Trophoblast cell (in vitro differentiated cells and primary cell): ENCODE measurements at regions not wholly inside any gene's neighbourhood (a gene's known extent, or its start where the extent isn't known, plus 50 kb on each side); places are given as distances from the start of the nearest gene placed in this dataset.

ENCODE experiments used
- DNase-seq, 2 donors: peaks; one replicate each; pipeline ENCODE4 v3.0.0-alpha.2; 2016
- H2AFZ ChIP-seq: 2 replicates; pipeline ENCODE4 v1.6.1; 2013; ENCODE audit warnings: low read length, moderate library complexity, mild to moderate bottlenecking; ENCODE audit not compliant: insufficient read depth, poor library complexity
- H2AK5ac ChIP-seq: 2 replicates; pipeline ENCODE4 v1.6.1; 2013; ENCODE audit warnings: mild to moderate bottlenecking, low read length
- H2BK120ac ChIP-seq: 2 replicates; pipeline ENCODE4 v1.6.1; 2013; ENCODE audit warnings: low read length, mild to moderate bottlenecking, moderate library complexity; ENCODE audit not compliant: insufficient read depth, poor library complexity
- H2BK12ac ChIP-seq: 2 replicates; pipeline ENCODE4 v1.6.1; 2013; ENCODE audit warnings: mild to moderate bottlenecking, low read length, moderate library complexity
- H2BK5ac ChIP-seq: 2 replicates; pipeline ENCODE4 v1.6.1; 2013; ENCODE audit warnings: low read length, low read depth, moderate library complexity, mild to moderate bottlenecking; ENCODE audit not compliant: poor library complexity
- H3K14ac ChIP-seq: 2 replicates; pipeline ENCODE4 v1.6.1; 2013; ENCODE audit warnings: mild to moderate bottlenecking, low read length
- H3K18ac ChIP-seq: 2 replicates; pipeline ENCODE4 v1.6.1; 2013; ENCODE audit warnings: mild to moderate bottlenecking, low read length
- H3K23ac ChIP-seq: 2 replicates; pipeline ENCODE4 v1.6.1; 2013; ENCODE audit warnings: low read length
- H3K27ac ChIP-seq: 2 replicates; pipeline ENCODE4 v1.5.1; 2013; ENCODE audit warnings: low read depth, mild to moderate bottlenecking, inconsistent platforms, low read length, moderate library complexity
- H3K27me3 ChIP-seq: 2 replicates; pipeline ENCODE4 v1.6.1; 2013; ENCODE audit warnings: inconsistent platforms, mild to moderate bottlenecking, low read length, moderate library complexity; ENCODE audit not compliant: insufficient read depth
- H3K36me3 ChIP-seq, 2 experiments: 1 replicate in 1 of 2; 2 replicates in 1 of 2; pipeline ENCODE4 v1.6.1; 2013; ENCODE audit warnings: low read length in 2 of 2, mild to moderate bottlenecking in 2 of 2, moderate library complexity in 1 of 2; ENCODE audit not compliant: insufficient read depth in 2 of 2, control insufficient read depth in 1 of 2
- H3K4ac ChIP-seq: 2 replicates; pipeline ENCODE4 v1.6.1; 2013; ENCODE audit warnings: low read depth, mild to moderate bottlenecking, low read length, moderate library complexity
- H3K4me1 ChIP-seq, 2 experiments: 1 replicate in 1 of 2; 2 replicates in 1 of 2; pipeline ENCODE4 v1.6.1; 2013; ENCODE audit warnings: low read length in 2 of 2, mild to moderate bottlenecking in 2 of 2, moderate library complexity in 1 of 2; ENCODE audit not compliant: insufficient read depth in 2 of 2, control insufficient read depth in 1 of 2
- H3K4me2 ChIP-seq: 2 replicates; pipeline ENCODE4 v1.6.1; 2013; ENCODE audit warnings: inconsistent platforms, mild to moderate bottlenecking, low read length, moderate library complexity
- H3K4me3 ChIP-seq: 2 replicates; pipeline ENCODE4 v1.5.1; 2013; ENCODE audit warnings: mild to moderate bottlenecking, low read depth, low read length, inconsistent platforms
- H3K79me1 ChIP-seq: one replicate; pipeline ENCODE4 v1.6.1; 2013; ENCODE audit warnings: low read length
- H3K79me2 ChIP-seq: 2 replicates; pipeline ENCODE4 v1.6.1; 2013; ENCODE audit warnings: low read length, mild to moderate bottlenecking; ENCODE audit not compliant: control insufficient read depth, insufficient read depth, poor library complexity
- H3K9ac ChIP-seq: 2 replicates; pipeline ENCODE4 v1.6.1; 2013; ENCODE audit warnings: mild to moderate bottlenecking, low read length
- H3K9me3 ChIP-seq: 2 replicates; pipeline ENCODE4 v1.6.1; 2013; ENCODE audit warnings: low read depth, mild to moderate bottlenecking, control low read depth, inconsistent platforms, low read length; ENCODE audit not compliant: insufficient read depth
- H4K12ac ChIP-seq: 2 replicates; pipeline ENCODE4 v1.6.1; 2013; ENCODE audit warnings: low read depth, mild to moderate bottlenecking, low read length, moderate library complexity
- H4K8ac ChIP-seq: 2 replicates; pipeline ENCODE4 v1.6.1; 2013; ENCODE audit warnings: low read depth, mild to moderate bottlenecking, low read length, moderate library complexity
- H4K91ac ChIP-seq: one replicate; pipeline ENCODE4 v1.6.1; 2013; ENCODE audit warnings: low read depth, mild to moderate bottlenecking, low read length, moderate library complexity
- WGBS: extraction: QIAGEN DNeasy Blood & Tissue Kit; methylation state at CpG from one replicate; pipeline ENCODE4 v1.1.7; 2013; ENCODE audit warnings: missing lambda C conversion rate; ENCODE audit not compliant: insufficient read length, insufficient coverage; ENCODE audit errors: extremely low coverage; 5-methylcytosine and 5-hydroxymethylcytosine counted together

GRCh38 chr6:147849401-147850330, 341.2 kb downstream of the SAMD5 start:
- Histone ChIP-seq H3K9me3 (no peaks in the 10 kb centered on the region), H4K8ac (no peak overlapping the region), H2AFZ (no peak overlapping the region), H2BK12ac (no peak overlapping the region), H2AK5ac (no peak overlapping the region), H4K91ac (no peak overlapping the region), H3K4me1 (no peaks in the 10 kb centered on the region), H4K12ac (no peak overlapping the region), H3K79me2 (no peaks in the 10 kb centered on the region), H3K79me1 (no peaks in the 10 kb centered on the region), H3K18ac (no peak overlapping the region), H2BK120ac (no peak overlapping the region), H3K27me3 (no peaks in the 10 kb centered on the region), H3K4me2 (no peak overlapping the region), H3K23ac (no peak overlapping the region), H3K27ac (no peak overlapping the region), H3K4me3 (no peak overlapping the region), H3K4ac (no peak overlapping the region), H2BK5ac (no peak overlapping the region), H3K14ac (no peak overlapping the region), H3K36me3 (no peaks in the 10 kb centered on the region), H3K9ac (no peak overlapping the region)
- DNase-seq, result no peak
- WGBS, result no CpG with 5 or more reads among the region's 10 CpGs

GRCh38 chr6:147852772-147853171, 344.3 kb downstream of the SAMD5 start:
- H4K12ac ChIP-seq, result no peak overlapping the region
- H2AK5ac ChIP-seq, result no peak overlapping the region
- H3K27me3 ChIP-seq, result no peaks in the 10 kb centered on the region
- H3K4ac ChIP-seq, result no peak overlapping the region
- no peak overlapping the region for H3K18ac ChIP-seq
- H3K4me2 ChIP-seq, result no peak overlapping the region
- no peaks in the 10 kb centered on the region for H3K9me3 ChIP-seq
- no peak overlapping the region for H2BK12ac ChIP-seq
- H3K27ac ChIP-seq, result no peak overlapping the region
- no peak overlapping the region for H4K8ac ChIP-seq
- H3K14ac ChIP-seq, result no peak overlapping the region
- no peaks in the 10 kb centered on the region for H3K4me1 ChIP-seq
- H3K79me2 ChIP-seq, result no peaks in the 10 kb centered on the region
- H3K9ac ChIP-seq, result no peak overlapping the region
- no peaks in the 10 kb centered on the region for H3K79me1 ChIP-seq
- H2BK5ac ChIP-seq, result no peak overlapping the region
- no peak overlapping the region for H4K91ac ChIP-seq
- no peak for DNase-seq
- no peak overlapping the region for H2BK120ac ChIP-seq
- H3K4me3 ChIP-seq, result no peak overlapping the region
- H2AFZ ChIP-seq, result no peak overlapping the region
- WGBS, result no CpG with 5 or more reads among the region's 2 CpGs
- H3K36me3 ChIP-seq, result no peaks in the 10 kb centered on the region
- no peak overlapping the region for H3K23ac ChIP-seq

- H3K18ac ChIP-seq, result no peak overlapping the region
- no peaks in the 10 kb centered on the region for H3K79me2 ChIP-seq
- no peak overlapping the region for H2BK5ac ChIP-seq
- no peak overlapping the region for H3K9ac ChIP-seq
- no peaks in the 10 kb centered on the region for H3K4me1 ChIP-seq
- H3K4ac ChIP-seq, result no peak overlapping the region
- no peaks in the 10 kb centered on the region for H3K79me1 ChIP-seq
- H3K9me3 ChIP-seq, result no peaks in the 10 kb centered on the region
- H4K8ac ChIP-seq, result no peak overlapping the region
- H2AFZ ChIP-seq, result no peak overlapping the region
- no peak overlapping the region for H2BK12ac ChIP-seq
- H3K27ac ChIP-seq, result no peak overlapping the region
- no CpG with 5 or more reads among the region's 3 CpGs for WGBS
- no peaks in the 10 kb centered on the region for H3K27me3 ChIP-seq
- H4K12ac ChIP-seq, result no peak overlapping the region
- no peak for DNase-seq
- H3K4me3 ChIP-seq, result no peak overlapping the region
- no peak overlapping the region for H2BK120ac ChIP-seq
- H3K23ac ChIP-seq, result no peak overlapping the region
- no peak overlapping the region for H2AK5ac ChIP-seq
- H4K91ac ChIP-seq, result no peak overlapping the region
- H3K36me3 ChIP-seq, result no peaks in the 10 kb centered on the region
- no peak overlapping the region for H3K4me2 ChIP-seq
- H3K14ac ChIP-seq, result no peak overlapping the region
Observed at GRCh38 chr6:147853574-147853973, 345.1 kb downstream of the SAMD5 start.

GRCh38 chr6:147855803-147856482, 347.5 kb downstream of the SAMD5 start:
- Histone ChIP-seq H3K18ac (no peak overlapping the region), H3K9me3 (no peaks in the 10 kb centered on the region), H4K8ac (no peak overlapping the region), H3K79me2 (no peaks in the 10 kb centered on the region), H2BK12ac (no peak overlapping the region), H3K27ac (no peak overlapping the region), H3K27me3 (no peaks in the 10 kb centered on the region), H2BK120ac (no peak overlapping the region), H4K12ac (no peak overlapping the region), H3K4me3 (no peak overlapping the region), H3K9ac (no peak overlapping the region), H2AK5ac (no peak overlapping the region), H2BK5ac (no peak overlapping the region), H3K4ac (no peak overlapping the region), H4K91ac (no peak overlapping the region), H3K79me1 (no peaks in the 10 kb centered on the region), H3K23ac (no peak overlapping the region), H3K4me1 (peaks cover 0 to 3% of the 10 kb centered on the region in 2 experiments), H2AFZ (no peak overlapping the region), H3K36me3 (no peaks in the 10 kb centered on the region), H3K14ac (no peak overlapping the region), H3K4me2 (no peak overlapping the region)
- whole genome bisulfite sequencing, result no CpG with 5 or more reads among the region's 3 CpGs
- no peak for DNase-seq
